ENCODE measurements at regions not wholly inside any gene's neighbourhood (a gene's known extent, or its start where the extent isn't known, plus 50 kb on each side); places are given as distances from the start of the nearest gene placed in this dataset.
A peak's percentile ranks its signal among the peaks of the same experiment; 100 is the strongest.

- Histone ChIP-seq H3K27me3 (ENCODE audit: control insufficient read depth in 1 of 2, insufficient read depth in 2 of 2, low read length in 2 of 2) (peaks cover 2 to 6% of the 10 kb centered on the region in 2 experiments), H3K9me3 (ENCODE audit: control insufficient read depth in 1 of 2, insufficient read depth in 1 of 2, low read length in 2 of 2) (peaks cover 0 to 3% of the 10 kb centered on the region in 2 experiments), H3K4me3 (ENCODE audit: low read length) (no peak overlapping the region), H3K36me3 (ENCODE audit: insufficient read depth, low read length) (no peaks in the 10 kb centered on the region), H3K27ac (ENCODE audit: low read depth in 1 of 2, low read length in 2 of 2) (no peak overlapping the region), H3K4me1 (ENCODE audit: insufficient read depth, low read length) (no peaks in the 10 kb centered on the region)
- intact Hi-C loops (cut with DNase I, micrococcal nuclease) = loop anchor here in 1 of 2 experiments (5.0 kb wide), 1 partner anchor 95 kb away; no protein-coding TSS in a partner anchor
- CTCF ChIA-PET = no interaction called here
- H3K9me3 Mint-ChIP-seq = peaks cover 2% of the 10 kb centered on the region
- H3K27me3 Mint-ChIP-seq = peaks cover 43% of the 10 kb centered on the region
- no peaks in the 10 kb centered on the region for H3K4me1 Mint-ChIP-seq (ENCODE audit: low read depth)
- H3K4me3 Mint-ChIP-seq = no peak overlapping the region
- no peak for TF ChIP-seq CTCF (IDR thresholded peaks at IDR 0.05)
- POLR2A ChIA-PET = no interaction called here
- ATAC-seq (ENCODE audit: poor library complexity) = no peak
- no peaks in the 10 kb centered on the region for H3K36me3 Mint-ChIP-seq (ENCODE audit: low read depth)
- no peak overlapping the region for H3K27ac Mint-ChIP-seq
- peak in 6 of 14 experiments; percentile 2 to 34 (median 14) for DNase-seq
Measured at GRCh38 chr17:34797720-34798119, 163.5 kb downstream of the CCT6B start.

GRCh38 chr17:34793231-34793908 is 167.9 kb downstream of the CCT6B start:
- intact Hi-C loops (cut with DNase I, micrococcal nuclease) = no loop called here
- no peak for TF ChIP-seq CTCF (IDR thresholded peaks at IDR 0.05)
- ATAC-seq (ENCODE audit: poor library complexity) (no peak), DNase-seq (no peak)
- Histone ChIP-seq H3K27ac (ENCODE audit: low read depth in 1 of 2, low read length in 2 of 2) (no peak overlapping the region), H3K4me1 (ENCODE audit: insufficient read depth, low read length) (no peaks in the 10 kb centered on the region), H3K4me3 (ENCODE audit: low read length) (no peak overlapping the region), H3K9me3 (ENCODE audit: control insufficient read depth in 1 of 2, insufficient read depth in 1 of 2, low read length in 2 of 2) (peaks cover 0 to 10% of the 10 kb centered on the region in 2 experiments), H3K36me3 (ENCODE audit: insufficient read depth, low read length) (no peaks in the 10 kb centered on the region), H3K27me3 (ENCODE audit: control insufficient read depth in 1 of 2, insufficient read depth in 2 of 2, low read length in 2 of 2) (peaks cover 6 to 8% of the 10 kb centered on the region in 2 experiments)
- peaks cover 33% of the 10 kb centered on the region for H3K27me3 Mint-ChIP-seq
- H3K9me3 Mint-ChIP-seq = no peaks in the 10 kb centered on the region
- POLR2A ChIA-PET = no interaction called here
- H3K4me3 Mint-ChIP-seq = no peak overlapping the region
- H3K27ac Mint-ChIP-seq = no peak overlapping the region
- CTCF ChIA-PET = no interaction called here
- H3K36me3 Mint-ChIP-seq (ENCODE audit: low read depth) = no peaks in the 10 kb centered on the region
- H3K4me1 Mint-ChIP-seq (ENCODE audit: low read depth) = no peaks in the 10 kb centered on the region

GRCh38 chr17:34788696-34789095 is 172.6 kb downstream of the CCT6B start:
- no peak overlapping the region for H3K4me3 Mint-ChIP-seq
- no peaks in the 10 kb centered on the region for H3K4me1 ChIP-seq (ENCODE audit: insufficient read depth, low read length)
- H3K4me3 ChIP-seq (ENCODE audit: low read length) = no peak overlapping the region
- POLR2A ChIA-PET = no interaction called here
- no peak for ATAC-seq (ENCODE audit: poor library complexity)
- no peak for DNase-seq
- H3K4me1 Mint-ChIP-seq (ENCODE audit: low read depth) = no peaks in the 10 kb centered on the region
- H3K9me3 ChIP-seq (ENCODE audit: control insufficient read depth in 1 of 2, insufficient read depth in 1 of 2, low read length in 2 of 2) = peaks cover 0 to 11% of the 10 kb centered on the region in 2 experiments
- no peaks in the 10 kb centered on the region for H3K36me3 Mint-ChIP-seq (ENCODE audit: low read depth)
- H3K36me3 ChIP-seq (ENCODE audit: insufficient read depth, low read length) = no peaks in the 10 kb centered on the region
- H3K27ac Mint-ChIP-seq = no peak overlapping the region
- no peak overlapping the region for H3K27ac ChIP-seq (ENCODE audit: low read depth in 1 of 2, low read length in 2 of 2)
- CTCF ChIA-PET = no interaction called here
- no peaks in the 10 kb centered on the region for H3K9me3 Mint-ChIP-seq
- H3K27me3 ChIP-seq (ENCODE audit: control insufficient read depth in 1 of 2, insufficient read depth in 2 of 2, low read length in 2 of 2) = peaks cover 0 to 6% of the 10 kb centered on the region in 2 experiments
- peaks cover 10% of the 10 kb centered on the region for H3K27me3 Mint-ChIP-seq
- TF ChIP-seq CTCF (IDR thresholded peaks at IDR 0.05) = no peak
- intact Hi-C loops (cut with DNase I, micrococcal nuclease) = no loop called here

All from CD4-positive, alpha-beta T cell (primary cell).